A673 (cell line): ENCODE measurements at regions not wholly inside any gene's neighbourhood (a gene's known extent, or its start where the extent isn't known, plus 50 kb on each side); places are given as distances from the start of the nearest gene placed in this dataset.

Experiments used
- EZH2 ChIP-seq: fragments of 200-600 bp; sonication (generic); IDR thresholded peaks from 2 replicates; pipeline ENCODE4 v1.6.1; 2017; ENCODE audit warnings: borderline replicate concordance, low read depth, mild to moderate bottlenecking, mixed read lengths, antibody characterized with exemption, low read length; ENCODE audit not compliant: poor library complexity, severe bottlenecking
- TF ChIP-seq, protein P1 (sequence below): fragments of 300-800, 200-600 bp; sonication (generic); conservative IDR thresholded peaks from 2 replicates; pipeline ENCODE4 v1.5.1; 2017; ENCODE audit warnings: low read depth, mild to moderate bottlenecking, antibody characterized with exemption, low read length, moderate library complexity, mixed read lengths

DNA sequence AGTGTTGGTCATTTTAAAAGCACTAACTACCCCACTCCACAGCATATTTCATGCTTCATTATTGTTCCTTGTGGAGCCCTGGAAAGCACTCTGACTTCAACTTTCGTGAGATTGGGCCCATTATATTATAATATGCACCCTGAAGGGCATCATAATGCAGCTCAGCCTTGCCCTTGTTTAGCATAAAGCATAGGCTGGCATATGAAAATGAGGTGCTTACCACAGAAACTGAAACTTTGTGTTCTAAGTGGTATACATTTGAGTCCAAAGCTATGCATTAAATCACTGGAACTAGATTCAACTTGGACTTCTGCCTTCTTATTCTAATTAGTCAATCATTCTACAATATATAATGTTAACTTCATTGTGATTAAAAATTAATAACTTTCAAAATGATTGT, 1027.9 kb downstream of the STIM2 start:
- no peak for TF ChIP-seq EZH2
- TF ChIP-seq, protein P1, sequence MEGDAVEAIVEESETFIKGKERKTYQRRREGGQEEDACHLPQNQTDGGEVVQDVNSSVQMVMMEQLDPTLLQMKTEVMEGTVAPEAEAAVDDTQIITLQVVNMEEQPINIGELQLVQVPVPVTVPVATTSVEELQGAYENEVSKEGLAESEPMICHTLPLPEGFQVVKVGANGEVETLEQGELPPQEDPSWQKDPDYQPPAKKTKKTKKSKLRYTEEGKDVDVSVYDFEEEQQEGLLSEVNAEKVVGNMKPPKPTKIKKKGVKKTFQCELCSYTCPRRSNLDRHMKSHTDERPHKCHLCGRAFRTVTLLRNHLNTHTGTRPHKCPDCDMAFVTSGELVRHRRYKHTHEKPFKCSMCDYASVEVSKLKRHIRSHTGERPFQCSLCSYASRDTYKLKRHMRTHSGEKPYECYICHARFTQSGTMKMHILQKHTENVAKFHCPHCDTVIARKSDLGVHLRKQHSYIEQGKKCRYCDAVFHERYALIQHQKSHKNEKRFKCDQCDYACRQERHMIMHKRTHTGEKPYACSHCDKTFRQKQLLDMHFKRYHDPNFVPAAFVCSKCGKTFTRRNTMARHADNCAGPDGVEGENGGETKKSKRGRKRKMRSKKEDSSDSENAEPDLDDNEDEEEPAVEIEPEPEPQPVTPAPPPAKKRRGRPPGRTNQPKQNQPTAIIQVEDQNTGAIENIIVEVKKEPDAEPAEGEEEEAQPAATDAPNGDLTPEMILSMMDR, result no peak
